ENCODE measurements at regions not wholly inside any gene's neighbourhood (a gene's known extent, or its start where the extent isn't known, plus 50 kb on each side); places are given as distances from the start of the nearest gene placed in this dataset.
"Not testable (repeated sequence)": the region's sequence is repeated elsewhere in the genome, so short reads cannot be mapped to it uniquely, and the experiment has no call there.

- no peak overlapping the region for H3K4me3 ChIP-seq (ENCODE audit: low read length)
- DNase-seq (ENCODE audit: low read depth), result no peak
- no peak for TF ChIP-seq CTCF (conservative IDR thresholded peaks at IDR 0.05; ENCODE audit: low read depth, low read length)
Observed at GRCh38 chr4:181848357-181848756, 394.8 kb upstream of the TENM3 start.

- DNase-seq (ENCODE audit: low read depth), result no peak
- no peak for TF ChIP-seq CTCF (conservative IDR thresholded peaks at IDR 0.05; ENCODE audit: low read depth, low read length)
- no peak overlapping the region for H3K4me3 ChIP-seq (ENCODE audit: low read length)
Observed at GRCh38 chr4:181849472-181849871, 393.7 kb upstream of the TENM3 start.

GRCh38 chr4:181853881-181854511, 389.2 kb upstream of the TENM3 start:
- no peak overlapping the region for H3K4me3 ChIP-seq (ENCODE audit: low read length)
- no peak for TF ChIP-seq CTCF (conservative IDR thresholded peaks at IDR 0.05; ENCODE audit: low read depth, low read length)
- no peak for DNase-seq (ENCODE audit: low read depth)

- TF ChIP-seq CTCF (conservative IDR thresholded peaks at IDR 0.05; ENCODE audit: low read depth, low read length), result no peak
- DNase-seq (ENCODE audit: low read depth), result no peak
- no peak overlapping the region for H3K4me3 ChIP-seq (ENCODE audit: low read length)
Observed at GRCh38 chr4:181855307-181855706, 387.9 kb upstream of the TENM3 start.

GRCh38 chr4:181857471-181857870, 385.7 kb upstream of the TENM3 start:
- not testable (repeated sequence) for H3K4me3 ChIP-seq (ENCODE audit: low read length); DNase-seq (ENCODE audit: low read depth)

GRCh38 chr4:181858741-181859140, 384.5 kb upstream of the TENM3 start:
- H3K4me3 ChIP-seq (ENCODE audit: low read length), result no peak overlapping the region
- TF ChIP-seq CTCF (conservative IDR thresholded peaks at IDR 0.05; ENCODE audit: low read depth, low read length), result no peak
- no peak for DNase-seq (ENCODE audit: low read depth)

- no peak for DNase-seq (ENCODE audit: low read depth)
- no peak overlapping the region for H3K4me3 ChIP-seq (ENCODE audit: low read length)
- TF ChIP-seq CTCF (conservative IDR thresholded peaks at IDR 0.05; ENCODE audit: low read depth, low read length), result no peak
Observed at GRCh38 chr4:181859439-181859838, 383.8 kb upstream of the TENM3 start.

- no peak for TF ChIP-seq CTCF (conservative IDR thresholded peaks at IDR 0.05; ENCODE audit: low read depth, low read length)
- no peak for DNase-seq (ENCODE audit: low read depth)
- no peak overlapping the region for H3K4me3 ChIP-seq (ENCODE audit: low read length)
Observed at GRCh38 chr4:181860157-181860556, 383.0 kb upstream of the TENM3 start.

Data from retinal pigment epithelial cell (primary cell).